Fibroblast of mammary gland (primary cell): ENCODE measurements at regions not wholly inside any gene's neighbourhood (a gene's known extent, or its start where the extent isn't known, plus 50 kb on each side); places are given as distances from the start of the nearest gene placed in this dataset.
"Not testable (repeated sequence)": the region's sequence is repeated elsewhere in the genome, so short reads cannot be mapped to it uniquely, and the experiment has no call there.

Source experiments
- DNase-seq: peaks from one replicate; pipeline ENCODE4 v3.0.0-alpha.2; 2010; ENCODE audit warnings: low read depth
- H3K4me3 ChIP-seq: 2 replicates; pipeline ENCODE4 v1.5.1; 2011; ENCODE audit warnings: low read depth, mild to moderate bottlenecking, low read length, moderate library complexity; ENCODE audit not compliant: control insufficient read depth
- TF ChIP-seq, protein P1 (sequence below): conservative IDR thresholded peaks from 2 replicates; pipeline ENCODE4 v1.5.1; 2011; ENCODE audit warnings: low read depth, low read length, inconsistent platforms; ENCODE audit not compliant: control insufficient read depth, insufficient read depth

DNA sequence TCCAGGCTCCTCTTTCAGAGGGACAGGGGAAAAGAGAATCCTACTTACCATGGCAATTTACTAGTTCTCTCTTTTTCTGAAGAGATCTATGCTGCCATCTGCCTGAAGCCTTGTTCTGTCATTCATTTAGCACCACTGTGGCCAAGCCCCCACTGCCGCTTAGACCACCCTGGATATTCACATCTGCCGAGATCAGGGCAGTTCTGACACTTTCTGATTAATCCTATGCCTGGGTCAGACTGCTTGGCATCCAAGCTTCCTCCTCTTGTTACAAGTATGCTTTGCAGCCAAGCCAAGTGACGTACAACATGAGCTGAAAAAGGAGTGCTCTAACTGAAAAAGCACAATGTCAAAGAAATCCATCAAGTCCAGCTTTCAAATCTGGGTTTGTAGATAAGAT lies 332.6 kb downstream of the SUCLG1 start:
- DNase-seq, result no peak
- TF ChIP-seq, protein P1, sequence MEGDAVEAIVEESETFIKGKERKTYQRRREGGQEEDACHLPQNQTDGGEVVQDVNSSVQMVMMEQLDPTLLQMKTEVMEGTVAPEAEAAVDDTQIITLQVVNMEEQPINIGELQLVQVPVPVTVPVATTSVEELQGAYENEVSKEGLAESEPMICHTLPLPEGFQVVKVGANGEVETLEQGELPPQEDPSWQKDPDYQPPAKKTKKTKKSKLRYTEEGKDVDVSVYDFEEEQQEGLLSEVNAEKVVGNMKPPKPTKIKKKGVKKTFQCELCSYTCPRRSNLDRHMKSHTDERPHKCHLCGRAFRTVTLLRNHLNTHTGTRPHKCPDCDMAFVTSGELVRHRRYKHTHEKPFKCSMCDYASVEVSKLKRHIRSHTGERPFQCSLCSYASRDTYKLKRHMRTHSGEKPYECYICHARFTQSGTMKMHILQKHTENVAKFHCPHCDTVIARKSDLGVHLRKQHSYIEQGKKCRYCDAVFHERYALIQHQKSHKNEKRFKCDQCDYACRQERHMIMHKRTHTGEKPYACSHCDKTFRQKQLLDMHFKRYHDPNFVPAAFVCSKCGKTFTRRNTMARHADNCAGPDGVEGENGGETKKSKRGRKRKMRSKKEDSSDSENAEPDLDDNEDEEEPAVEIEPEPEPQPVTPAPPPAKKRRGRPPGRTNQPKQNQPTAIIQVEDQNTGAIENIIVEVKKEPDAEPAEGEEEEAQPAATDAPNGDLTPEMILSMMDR, result no peak
- H3K4me3 ChIP-seq, result no peak overlapping the region

DNA sequence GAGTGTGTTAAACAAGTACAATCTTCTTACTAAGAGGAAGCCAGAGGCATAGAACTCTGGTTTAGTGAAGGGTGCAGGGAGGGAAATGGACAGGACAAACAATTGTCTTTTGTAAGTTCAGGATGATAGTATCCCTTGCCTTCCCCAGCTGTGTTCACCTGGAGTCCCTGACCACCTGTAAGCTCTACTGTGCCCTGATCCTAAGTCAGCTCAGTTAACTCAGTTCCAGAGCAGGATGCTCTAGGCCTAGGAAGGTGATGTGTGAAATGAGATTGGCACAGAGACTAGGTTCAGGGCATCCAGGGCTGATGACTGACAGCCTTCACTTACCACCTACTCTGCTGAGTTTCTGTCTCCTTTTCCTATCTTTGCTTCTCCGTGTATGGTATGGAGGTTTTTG lies 333.0 kb downstream of the SUCLG1 start:
- TF ChIP-seq, protein P1, result no peak
- no peak for DNase-seq
- H3K4me3 ChIP-seq, result no peak overlapping the region

DNA sequence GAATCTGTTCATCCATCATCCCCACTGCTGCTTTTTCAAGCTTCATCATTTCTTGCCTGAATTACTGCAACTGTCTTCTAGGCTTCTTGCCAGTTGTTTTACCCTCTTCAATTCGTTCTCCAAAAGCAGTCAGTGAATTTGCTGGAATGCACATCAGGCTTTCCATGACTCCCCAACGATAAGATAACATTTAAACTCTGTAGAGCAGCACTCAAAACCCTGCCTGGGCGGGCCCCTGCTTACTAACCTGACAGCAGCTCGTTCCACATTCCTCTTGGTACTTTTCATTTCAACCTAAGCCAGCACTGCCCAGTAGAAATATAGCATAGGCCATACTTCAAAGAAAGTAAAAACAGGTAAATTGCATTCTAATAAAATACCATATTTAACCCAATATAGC lies 342.9 kb downstream of the SUCLG1 start:
- TF ChIP-seq, protein P1, result no peak
- H3K4me3 ChIP-seq, result no peak overlapping the region

GRCh38 chr2:84115173-84115857 lies 343.8 kb downstream of the SUCLG1 start:
- TF ChIP-seq, protein P1, result no peak
- DNase-seq, result no peak

More for the DNA sequence above, 342.9 kb downstream of the SUCLG1 start:
- DNase-seq, result no peak

DNA sequence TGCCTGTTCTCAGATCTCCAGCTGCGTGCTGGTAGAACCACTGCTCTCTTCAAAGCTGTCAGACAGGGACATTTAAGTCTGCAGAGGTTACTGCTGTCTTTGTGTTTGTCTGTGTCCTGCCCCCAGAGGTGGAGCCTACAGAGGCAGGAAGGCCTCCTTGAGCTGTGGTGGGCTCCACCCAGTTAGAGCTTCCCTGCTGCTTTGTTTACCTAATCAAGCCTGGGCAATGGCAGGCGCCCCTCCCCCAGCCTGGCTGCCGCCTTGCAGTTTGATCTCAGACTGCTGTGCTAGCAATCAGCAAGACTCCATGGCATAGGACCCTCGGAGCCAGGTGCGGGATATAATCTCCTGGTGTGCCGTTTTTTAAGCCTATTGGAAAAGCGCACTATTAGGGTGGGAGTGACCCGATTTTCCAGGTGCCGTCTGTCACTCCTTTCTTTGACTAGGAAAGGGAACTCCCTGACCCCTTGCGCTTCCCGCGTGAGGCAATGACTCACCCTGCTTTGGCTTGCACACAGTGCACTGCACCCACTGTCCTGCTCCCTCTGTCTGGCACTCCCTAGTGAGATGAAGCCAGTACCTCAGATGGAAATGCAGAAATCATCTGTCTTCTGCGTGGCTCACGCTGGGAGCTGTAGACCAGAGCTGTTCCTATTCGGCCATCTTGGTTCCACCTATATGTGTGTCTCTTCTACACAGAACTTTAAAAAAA lies 355.1 kb downstream of the SUCLG1 start:
- not testable (repeated sequence) for DNase-seq, H3K4me3 ChIP-seq

More at GRCh38 chr2:84115173-84115857, 343.8 kb downstream of the SUCLG1 start:
- H3K4me3 ChIP-seq, result no peak overlapping the region

DNA sequence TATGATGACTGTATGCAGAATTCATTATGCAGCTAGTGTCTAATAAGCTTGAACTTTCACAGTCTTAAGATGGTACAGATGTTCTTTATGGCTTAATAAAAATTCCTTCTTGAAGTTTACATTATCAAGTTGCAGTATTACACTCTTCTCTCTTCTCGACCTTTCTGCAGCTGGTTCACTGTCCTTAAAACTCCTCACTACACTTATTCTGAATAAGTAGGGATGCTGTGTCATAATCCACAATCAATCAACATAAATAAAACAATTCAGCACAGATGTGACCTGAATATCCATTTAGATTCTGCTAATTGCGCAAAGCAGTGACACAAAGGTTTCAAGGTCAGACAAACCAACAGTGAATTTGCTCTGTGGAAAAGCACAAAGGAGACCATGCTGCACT lies 356.8 kb downstream of the SUCLG1 start:
- DNase-seq, result no peak
- TF ChIP-seq, protein P1, result no peak
- H3K4me3 ChIP-seq, result no peak overlapping the region

GRCh38 chr2:84088656-84089055 lies 370.4 kb downstream of the SUCLG1 start:
- TF ChIP-seq, protein P1, result no peak
- no peak overlapping the region for H3K4me3 ChIP-seq
- DNase-seq, result no peak
